T-cell (primary cell): ENCODE measurements at regions not wholly inside any gene's neighbourhood (a gene's known extent, or its start where the extent isn't known, plus 50 kb on each side); places are given as distances from the start of the nearest gene placed in this dataset.

Experiments used
- ATAC-seq, 4 experiments: fragments of 200-7000 bp in 3 of 4; fragments of 150-1000 bp in 1 of 4; cut with Tn5 transposase; replicated peaks in 1 of 4; 1 replicate in 3 of 4; 2 replicates in 1 of 4; pipeline ENCODE4 v1.10.0; 2021; ENCODE audit warnings: moderate library complexity in 3 of 4, mild to moderate bottlenecking in 2 of 4, moderate number of reproducible peaks in 1 of 4
- CTCF ChIA-PET, 2 donors: fragments of 300-600 bp; sonication (Branson Sonifier 250); formaldehyde crosslinking; loops; one replicate each; lab custom pipeline; 2022; ENCODE audit warnings: antibody characterized with exemption in 2 of 2; lab: Charles Lee
- POLR2A ChIA-PET, 2 donors: fragments of 300-600 bp; sonication (Branson Sonifier 250); formaldehyde crosslinking; loops; one replicate each; lab custom pipeline; 2022; ENCODE audit warnings: antibody characterized with exemption in 2 of 2; lab: Charles Lee
- DNase-seq, 35 experiments: peaks; one replicate each; pipeline versions ENCODE4 v3.0.0 to v3.0.0-alpha.2; 2013 to 2023
- H3K27ac ChIP-seq: one replicate; pipeline ENCODE4 v1.5.1; 2013; ENCODE audit warnings: low read length
- H3K27me3 ChIP-seq, 2 experiments: replicated peaks in 1 of 2; 1 replicate in 1 of 2; 2 replicates in 1 of 2; pipeline versions ENCODE4 v1.6.1 to v1.7.0; 2013; ENCODE audit warnings: low read length in 1 of 2, mixed read lengths in 1 of 2; ENCODE audit not compliant: control insufficient read depth in 2 of 2, insufficient read depth in 2 of 2; ENCODE audit errors: extremely low read depth in 1 of 2
- H3K36me3 ChIP-seq, 2 donors: 1 replicate in 1 of 2; 2 replicates in 1 of 2; pipeline versions ENCODE4 v1.6.1 to v1.7.0; 2013; ENCODE audit warnings: low read length in 1 of 2; ENCODE audit not compliant: control insufficient read depth in 2 of 2, insufficient read depth in 1 of 2; ENCODE audit errors: extremely low read depth in 1 of 2
- H3K4me1 ChIP-seq, 2 experiments: 1 replicate in 1 of 2; 2 replicates in 1 of 2; pipeline versions ENCODE4 v1.6.1 to v1.7.0; 2013; ENCODE audit warnings: low read length in 2 of 2, mixed read lengths in 1 of 2; ENCODE audit not compliant: insufficient read depth in 2 of 2, control insufficient read depth in 1 of 2; ENCODE audit errors: extremely low read depth in 1 of 2
- H3K4me3 ChIP-seq, 2 donors: 1 replicate in 1 of 2; 2 replicates in 1 of 2; pipeline versions ENCODE4 v1.5.1 to v1.7.0; 2013; ENCODE audit warnings: mild to moderate bottlenecking in 2 of 2, low read length in 1 of 2, moderate library complexity in 1 of 2; ENCODE audit not compliant: control insufficient read depth in 1 of 2; ENCODE audit errors: extremely low read depth in 1 of 2
- H3K9me3 ChIP-seq: 2 replicates; pipeline ENCODE4 v1.7.0; 2013
- H3K27ac Mint-ChIP-seq, 2 donors: one replicate each; pipeline ENCODE4 v1.8.0; 2020 to 2021; ENCODE audit warnings: mild to moderate bottlenecking in 2 of 2, mixed read lengths in 2 of 2
- H3K27me3 Mint-ChIP-seq, 2 donors: one replicate each; pipeline ENCODE4 v1.8.0; 2021 to 2022; ENCODE audit warnings: mixed read lengths in 2 of 2
- H3K36me3 Mint-ChIP-seq: one replicate; pipeline ENCODE4 v1.8.0; 2021; ENCODE audit warnings: mixed read lengths
- H3K4me1 Mint-ChIP-seq, 3 donors: one replicate each; pipeline ENCODE4 v1.8.0; 2020 to 2022; ENCODE audit warnings: mixed read lengths in 3 of 3, mild to moderate bottlenecking in 1 of 3
- H3K4me3 Mint-ChIP-seq, 3 donors: one replicate each; pipeline ENCODE4 v1.8.0; 2020 to 2022; ENCODE audit warnings: mild to moderate bottlenecking in 3 of 3, mixed read lengths in 3 of 3, moderate library complexity in 3 of 3
- H3K9me3 Mint-ChIP-seq, 3 donors: one replicate each; pipeline ENCODE4 v1.8.0; 2020 to 2022; ENCODE audit warnings: mixed read lengths in 3 of 3
- WGBS: methylation state at CpG from one replicate; pipeline ENCODE4 v1.1.5; 2013; ENCODE audit warnings: missing lambda C conversion rate; ENCODE audit not compliant: insufficient coverage; 5-methylcytosine and 5-hydroxymethylcytosine counted together

DNA sequence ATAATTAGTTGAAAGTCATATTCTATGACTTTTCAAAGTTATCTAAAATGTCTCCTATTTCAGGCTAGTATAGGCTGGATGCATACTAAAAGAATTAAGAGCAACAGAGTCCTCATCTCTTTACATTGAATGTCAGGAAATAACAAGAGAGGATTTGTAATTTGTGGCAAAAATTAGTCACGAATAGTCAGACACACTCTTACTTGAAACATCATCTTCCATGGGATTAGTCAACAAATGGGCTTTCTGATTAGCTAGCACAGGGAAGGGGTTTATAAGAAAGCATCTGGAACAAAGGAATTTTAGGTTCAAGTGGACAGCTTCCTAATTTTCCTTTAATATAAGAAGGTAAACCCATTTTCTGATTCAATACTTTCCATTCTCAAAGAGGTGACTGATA lies 330.3 kb upstream of the MEX3C start:
- Mint-ChIP-seq H3K27ac (no peak overlapping the region), H3K36me3 (no peaks in the 10 kb centered on the region), H3K4me1 (no peaks in the 10 kb centered on the region), H3K27me3 (peaks cover 0 to 3% of the 10 kb centered on the region in 2 donors), H3K4me3 (no peak overlapping the region), H3K9me3 (no peaks in the 10 kb centered on the region)
- DNase-seq (no peak), ATAC-seq (no peak)
- H3K27me3 ChIP-seq: no peaks in the 10 kb centered on the region
- ChIA-PET CTCF (no interaction called here), POLR2A (no interaction called here)
- H3K27ac ChIP-seq: no peak overlapping the region
- H3K4me1 ChIP-seq: no peaks in the 10 kb centered on the region
- no peaks in the 10 kb centered on the region for H3K36me3 ChIP-seq
- no peaks in the 10 kb centered on the region for H3K9me3 ChIP-seq
- H3K4me3 ChIP-seq: no peak overlapping the region
- no CpG with 5 or more reads among the region's 1 CpG for WGBS

- POLR2A ChIA-PET: no interaction called here
Observed at GRCh38 chr18:51531501-51531900, 334.0 kb upstream of the MEX3C start.

GRCh38 chr18:51537487-51537886 lies 340.0 kb upstream of the MEX3C start:
- H3K27ac Mint-ChIP-seq: no peak overlapping the region
- 13% methylated on average over 2 of the region's 6 CpGs for WGBS
- no peak for ATAC-seq
- H3K27me3 ChIP-seq: no peaks in the 10 kb centered on the region
- no peak overlapping the region for H3K4me3 ChIP-seq
- H3K36me3 Mint-ChIP-seq: no peaks in the 10 kb centered on the region
- H3K4me1 Mint-ChIP-seq: peaks cover 0 to 2% (median 0%) of the 10 kb centered on the region in 3 donors
- H3K4me1 ChIP-seq: no peaks in the 10 kb centered on the region
- peaks cover 3 to 11% of the 10 kb centered on the region in 2 donors for H3K27me3 Mint-ChIP-seq
- peak in 2 of 35 experiments; percentile 1 to 11 for DNase-seq
- H3K9me3 ChIP-seq: no peaks in the 10 kb centered on the region
- H3K27ac ChIP-seq: no peak overlapping the region
- H3K4me3 Mint-ChIP-seq: no peak overlapping the region
- H3K36me3 ChIP-seq: no peaks in the 10 kb centered on the region
- H3K9me3 Mint-ChIP-seq: peaks cover 0 to 7% (median 0%) of the 10 kb centered on the region in 3 donors
- ChIA-PET POLR2A (no interaction called here), CTCF (no interaction called here)

More at GRCh38 chr18:51531501-51531900, 334.0 kb upstream of the MEX3C start:
- H3K27me3 Mint-ChIP-seq: peaks cover 3 to 7% of the 10 kb centered on the region in 2 donors
- H3K4me3 Mint-ChIP-seq: no peak overlapping the region
- Histone ChIP-seq H3K9me3 (no peaks in the 10 kb centered on the region), H3K4me3 (no peak overlapping the region), H3K4me1 (no peaks in the 10 kb centered on the region), H3K27ac (no peak overlapping the region), H3K27me3 (no peaks in the 10 kb centered on the region), H3K36me3 (no peaks in the 10 kb centered on the region)
- H3K4me1 Mint-ChIP-seq: no peaks in the 10 kb centered on the region
- WGBS: 100% methylated on average over 3 of the region's 5 CpGs
- ATAC-seq (no peak), DNase-seq (no peak)
- H3K36me3 Mint-ChIP-seq: no peaks in the 10 kb centered on the region
- CTCF ChIA-PET: no interaction called here
- no peak overlapping the region for H3K27ac Mint-ChIP-seq
- H3K9me3 Mint-ChIP-seq: no peaks in the 10 kb centered on the region

GRCh38 chr18:51540562-51540961 lies 343.1 kb upstream of the MEX3C start:
- no peak overlapping the region for H3K27ac ChIP-seq
- peaks cover 0 to 2% (median 0%) of the 10 kb centered on the region in 3 donors for H3K4me1 Mint-ChIP-seq
- WGBS: no CpG with 5 or more reads among the region's 1 CpG
- peaks cover 0 to 7% (median 0%) of the 10 kb centered on the region in 3 donors for H3K9me3 Mint-ChIP-seq
- H3K4me3 ChIP-seq: no peak overlapping the region
- no peak overlapping the region for H3K4me3 Mint-ChIP-seq
- H3K27me3 Mint-ChIP-seq: peaks cover 0 to 7% of the 10 kb centered on the region in 2 donors
- H3K36me3 Mint-ChIP-seq: no peaks in the 10 kb centered on the region
- ChIA-PET POLR2A (no interaction called here), CTCF (no interaction called here)
- no peaks in the 10 kb centered on the region for H3K27me3 ChIP-seq
- no peaks in the 10 kb centered on the region for H3K4me1 ChIP-seq
- no peak for ATAC-seq
- no peak overlapping the region for H3K27ac Mint-ChIP-seq
- no peaks in the 10 kb centered on the region for H3K36me3 ChIP-seq
- no peaks in the 10 kb centered on the region for H3K9me3 ChIP-seq
- DNase-seq: no peak

- H3K4me3 Mint-ChIP-seq: no peak overlapping the region
- DNase-seq: no peak
- Histone ChIP-seq H3K27me3 (no peaks in the 10 kb centered on the region), H3K4me1 (no peaks in the 10 kb centered on the region), H3K9me3 (no peaks in the 10 kb centered on the region), H3K4me3 (no peak overlapping the region), H3K27ac (no peak overlapping the region), H3K36me3 (no peaks in the 10 kb centered on the region)
- H3K4me1 Mint-ChIP-seq: peaks cover 0 to 2% (median 0%) of the 10 kb centered on the region in 3 donors
- no peaks in the 10 kb centered on the region for H3K36me3 Mint-ChIP-seq
- no peak for ATAC-seq
- ChIA-PET POLR2A (no interaction called here), CTCF (no interaction called here)
- H3K27ac Mint-ChIP-seq: no peak overlapping the region
- peaks cover 0 to 7% of the 10 kb centered on the region in 2 donors for H3K27me3 Mint-ChIP-seq
- peaks cover 0 to 7% (median 0%) of the 10 kb centered on the region in 3 donors for H3K9me3 Mint-ChIP-seq
Observed at GRCh38 chr18:51541230-51541629, 343.7 kb upstream of the MEX3C start.

GRCh38 chr18:51543658-51544155 lies 346.2 kb upstream of the MEX3C start:
- no CpG with 5 or more reads among the region's 1 CpG for WGBS
- Histone ChIP-seq H3K27ac (no peak overlapping the region), H3K4me3 (no peak overlapping the region), H3K27me3 (no peaks in the 10 kb centered on the region), H3K36me3 (no peaks in the 10 kb centered on the region), H3K9me3 (no peaks in the 10 kb centered on the region), H3K4me1 (no peaks in the 10 kb centered on the region)
- H3K27me3 Mint-ChIP-seq: peaks cover 0 to 3% of the 10 kb centered on the region in 2 donors
- ATAC-seq (no peak), DNase-seq (no peak)
- no peak overlapping the region for H3K4me3 Mint-ChIP-seq
- H3K27ac Mint-ChIP-seq: no peak overlapping the region
- no peaks in the 10 kb centered on the region for H3K4me1 Mint-ChIP-seq
- POLR2A ChIA-PET: no interaction called here
- peaks cover 0 to 7% (median 0%) of the 10 kb centered on the region in 3 donors for H3K9me3 Mint-ChIP-seq
- no peaks in the 10 kb centered on the region for H3K36me3 Mint-ChIP-seq
- CTCF ChIA-PET: no interaction called here

GRCh38 chr18:51545446-51545845 lies 348.0 kb upstream of the MEX3C start:
- ChIA-PET POLR2A (interaction anchor here in 1 of 2 donors (0.5 kb wide), 1 partner anchor 82 kb away, joined by 8 read pairs; no protein-coding TSS in a partner anchor), CTCF (no interaction called here)
- Histone ChIP-seq H3K9me3 (no peaks in the 10 kb centered on the region), H3K4me3 (no peak overlapping the region), H3K27me3 (no peaks in the 10 kb centered on the region), H3K4me1 (no peaks in the 10 kb centered on the region), H3K27ac (no peak overlapping the region), H3K36me3 (no peaks in the 10 kb centered on the region)
- Mint-ChIP-seq H3K36me3 (no peaks in the 10 kb centered on the region), H3K9me3 (peaks cover 0 to 7% (median 0%) of the 10 kb centered on the region in 3 donors), H3K27me3 (peaks cover 0 to 3% of the 10 kb centered on the region in 2 donors), H3K4me1 (no peaks in the 10 kb centered on the region), H3K4me3 (no peak overlapping the region), H3K27ac (no peak overlapping the region)
- WGBS: no CpG with 5 or more reads among the region's 4 CpGs
- no peak for ATAC-seq
- DNase-seq: no peak
